HEK293T (cell line): ENCODE measurements at regions not wholly inside any gene's neighbourhood (a gene's known extent, or its start where the extent isn't known, plus 50 kb on each side); places are given as distances from the start of the nearest gene placed in this dataset.

Source experiments
- ARNT ChIP-seq: fragments of 450-650 bp; IDR thresholded peaks from 2 replicates; pipeline ENCODE4 v1.6.1; 2017; ENCODE audit warnings: mild to moderate bottlenecking
- BHLHE40 ChIP-seq: fragments of 450-650 bp; IDR thresholded peaks from 2 replicates; pipeline ENCODE4 v1.6.1; 2016; ENCODE audit warnings: mild to moderate bottlenecking, moderate library complexity, borderline replicate concordance
- ELF4 ChIP-seq: fragments of 450-650 bp; IDR thresholded peaks from 2 replicates; pipeline ENCODE4 v1.6.1; 2017; ENCODE audit warnings: antibody characterized with exemption
- FOXA1 ChIP-seq: fragments of 450-650 bp; IDR thresholded peaks from 2 replicates; pipeline ENCODE4 v1.6.1; 2016; ENCODE audit warnings: mild to moderate bottlenecking
- FOXM1 ChIP-seq: fragments of 450-650 bp; IDR thresholded peaks from 2 replicates; pipeline ENCODE4 v1.6.1; 2017; ENCODE audit warnings: mild to moderate bottlenecking, borderline replicate concordance
- NFRKB ChIP-seq: fragments of 450-650 bp; IDR thresholded peaks from 2 replicates; pipeline ENCODE4 v1.6.1; 2016; ENCODE audit warnings: mild to moderate bottlenecking, moderate library complexity
- SP1 ChIP-seq: fragments of 450-650 bp; IDR thresholded peaks from 2 replicates; pipeline ENCODE4 v1.6.1; 2017
- SUZ12 ChIP-seq: fragments of 450-650 bp; IDR thresholded peaks from 2 replicates; pipeline ENCODE4 v1.6.1; 2016; ENCODE audit warnings: mild to moderate bottlenecking
- TARDBP ChIP-seq: fragments of 450-650 bp; IDR thresholded peaks from 2 replicates; pipeline ENCODE4 v1.6.1; 2016
- TF ChIP-seq, protein P1 (sequence below): fragments of 450-650 bp; IDR thresholded peaks from 2 replicates; pipeline ENCODE4 v1.6.1; 2016

DNA sequence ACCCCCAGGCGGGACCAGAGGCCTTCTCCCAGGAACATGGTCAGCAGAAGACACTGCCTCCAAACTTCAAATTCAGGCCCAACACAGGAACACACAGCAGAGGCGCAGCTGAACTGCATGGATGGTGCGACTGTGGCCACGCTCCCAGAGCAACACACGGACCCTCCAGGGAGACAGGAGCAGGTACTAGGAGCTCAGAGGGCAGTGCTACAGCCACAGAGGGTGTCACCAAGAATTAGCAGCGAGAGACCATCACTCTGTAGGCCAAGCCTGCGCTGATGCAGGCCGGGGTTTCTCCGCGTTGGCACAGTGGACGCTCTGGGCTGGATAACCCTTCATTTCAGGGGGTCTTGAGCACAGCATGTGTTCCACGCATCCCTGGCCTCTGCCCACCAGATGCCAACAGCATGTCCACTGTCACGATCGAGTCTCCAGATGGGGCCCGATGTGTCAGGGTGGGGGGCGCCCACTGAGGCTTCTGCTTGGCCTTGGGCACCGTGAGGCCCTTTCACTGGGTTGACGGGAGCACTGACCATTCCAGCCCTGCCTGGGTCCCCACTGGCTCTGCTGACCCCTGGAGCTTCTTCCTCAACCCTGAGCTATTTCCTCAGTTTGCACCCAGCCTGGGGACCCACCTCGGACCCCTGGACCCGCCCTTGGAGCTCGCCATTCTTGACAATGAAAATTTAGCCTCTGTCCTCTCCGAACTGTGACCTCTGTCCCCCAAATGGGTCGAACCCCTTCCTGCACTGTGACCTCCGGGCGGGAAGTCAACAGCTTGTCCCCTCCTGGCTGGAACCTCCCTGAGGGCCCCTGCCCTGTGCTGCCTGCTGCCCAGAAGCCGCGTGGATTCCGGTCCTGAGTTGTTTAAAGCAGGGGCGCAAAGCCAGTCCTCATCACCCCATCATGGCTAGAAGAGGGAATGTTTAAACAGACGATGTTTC, 239.4 kb downstream of the DLL1 start:
- TF ChIP-seq NFRKB (no peak), FOXA1 (no peak), SUZ12 (no peak), BHLHE40 (no peak), SP1 (no peak), TARDBP (no peak), ARNT (no peak), ELF4 (no peak), FOXM1 (no peak)
- TF ChIP-seq, protein P1, sequence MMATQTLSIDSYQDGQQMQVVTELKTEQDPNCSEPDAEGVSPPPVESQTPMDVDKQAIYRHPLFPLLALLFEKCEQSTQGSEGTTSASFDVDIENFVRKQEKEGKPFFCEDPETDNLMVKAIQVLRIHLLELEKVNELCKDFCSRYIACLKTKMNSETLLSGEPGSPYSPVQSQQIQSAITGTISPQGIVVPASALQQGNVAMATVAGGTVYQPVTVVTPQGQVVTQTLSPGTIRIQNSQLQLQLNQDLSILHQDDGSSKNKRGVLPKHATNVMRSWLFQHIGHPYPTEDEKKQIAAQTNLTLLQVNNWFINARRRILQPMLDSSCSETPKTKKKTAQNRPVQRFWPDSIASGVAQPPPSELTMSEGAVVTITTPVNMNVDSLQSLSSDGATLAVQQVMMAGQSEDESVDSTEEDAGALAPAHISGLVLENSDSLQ = no peak
